HG03575 (cell line): ENCODE measurements at regions not wholly inside any gene's neighbourhood (a gene's known extent, or its start where the extent isn't known, plus 50 kb on each side); places are given as distances from the start of the nearest gene placed in this dataset.
"Not testable (repeated sequence)": the region's sequence is repeated elsewhere in the genome, so short reads cannot be mapped to it uniquely, and the experiment has no call there.

Experiments
- ATAC-seq: cut with Tn5 transposase; IDR thresholded peaks from one replicate; pipeline ENCODE4 v1.9.1; 2021; ENCODE audit not compliant: unreplicated experiment, insufficient number of reproducible peaks, low FRiP score; ENCODE audit errors: extremely low read depth

GRCh38 chr2:15681089-15681885, 89.6 kb downstream of the DDX1 start:
- no peak for ATAC-seq

GRCh38 chr2:15682354-15682753, 90.7 kb downstream of the DDX1 start:
- no peak for ATAC-seq

DNA sequence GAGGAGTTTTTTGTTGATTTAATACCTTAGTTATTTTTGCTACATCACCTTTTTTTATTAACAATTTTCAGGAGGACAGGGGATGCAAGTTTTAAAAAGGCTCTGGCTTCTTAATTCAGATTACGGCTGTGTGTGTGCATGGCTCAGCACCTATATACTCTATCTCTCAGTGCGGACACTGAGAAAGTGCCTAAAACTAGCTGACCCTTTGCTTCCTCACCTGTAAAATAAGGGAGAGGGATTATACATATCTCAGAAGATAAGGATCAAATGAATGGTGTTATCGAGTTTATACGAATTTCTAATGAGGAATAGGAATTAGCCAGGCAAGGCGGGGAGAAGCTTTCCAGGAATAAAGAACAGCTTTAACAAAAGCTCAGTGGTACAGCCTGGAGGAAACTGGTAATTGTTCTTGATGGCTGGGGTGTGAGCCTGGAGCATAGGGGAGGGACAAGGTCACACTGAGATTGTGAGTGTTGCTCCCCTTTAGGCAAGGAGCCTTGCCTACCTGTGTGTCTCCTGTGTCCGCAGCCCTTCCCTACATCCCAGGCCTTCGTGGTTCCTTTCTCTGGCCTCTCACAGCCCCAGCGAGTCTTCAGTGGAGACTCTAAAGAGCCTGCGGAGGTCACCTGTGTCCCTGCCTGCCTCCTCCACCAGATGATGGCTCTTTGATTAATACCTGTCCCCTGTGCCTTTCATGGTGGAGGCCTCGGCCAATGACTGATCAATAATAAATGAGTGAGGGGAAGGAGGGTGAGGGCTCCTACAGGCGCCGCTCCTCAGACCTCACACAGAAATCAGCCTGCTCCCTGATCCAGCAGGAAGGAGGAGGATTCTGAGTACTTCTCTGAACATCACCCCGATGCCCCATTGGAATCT, 92.7 kb downstream of the DDX1 start:
- no peak for ATAC-seq

- ATAC-seq: no peak
Measured at GRCh38 chr2:15685143-15685542, 93.5 kb downstream of the DDX1 start.

DNA sequence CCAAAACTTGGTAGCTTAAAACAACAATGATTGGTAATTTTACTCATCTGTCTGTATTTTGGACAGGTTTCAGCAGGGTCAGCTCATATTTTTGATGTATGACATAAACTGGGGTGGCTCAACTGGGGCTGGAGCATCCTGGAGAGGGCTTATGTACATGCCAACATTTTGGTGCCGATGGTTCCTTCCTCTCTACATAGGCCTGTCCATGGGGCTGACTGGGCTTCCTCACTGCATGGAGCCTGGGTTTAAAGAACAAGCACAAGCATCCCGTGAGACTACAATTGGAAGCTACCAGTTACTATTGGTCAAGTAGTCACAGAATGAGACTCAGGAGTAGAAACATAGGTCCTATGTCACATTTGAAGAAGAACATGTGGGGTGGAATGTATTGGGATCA, 95.0 kb downstream of the DDX1 start:
- no peak for ATAC-seq

GRCh38 chr2:15687243-15687642, 95.6 kb downstream of the DDX1 start:
- no peak for ATAC-seq

DNA sequence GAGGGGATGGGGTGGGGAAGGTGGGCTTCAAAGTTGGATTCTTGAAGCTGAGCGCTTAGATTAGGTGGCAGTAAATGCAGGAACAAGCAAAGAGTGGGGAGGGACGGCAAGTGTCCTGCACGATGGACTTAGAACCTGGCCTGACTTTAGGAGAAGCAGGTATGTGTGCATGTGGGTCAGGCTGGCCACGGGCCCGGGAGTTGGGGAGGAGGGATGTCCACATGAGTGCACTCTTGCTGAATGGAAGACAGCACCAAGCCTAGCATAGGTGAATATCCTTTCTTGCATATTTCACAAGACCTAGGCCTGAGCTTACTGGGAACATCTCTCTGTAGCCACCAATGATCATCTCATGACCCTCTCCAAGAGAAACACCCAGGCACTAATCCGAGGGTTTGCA, 96.1 kb downstream of the DDX1 start:
- ATAC-seq: no peak

DNA sequence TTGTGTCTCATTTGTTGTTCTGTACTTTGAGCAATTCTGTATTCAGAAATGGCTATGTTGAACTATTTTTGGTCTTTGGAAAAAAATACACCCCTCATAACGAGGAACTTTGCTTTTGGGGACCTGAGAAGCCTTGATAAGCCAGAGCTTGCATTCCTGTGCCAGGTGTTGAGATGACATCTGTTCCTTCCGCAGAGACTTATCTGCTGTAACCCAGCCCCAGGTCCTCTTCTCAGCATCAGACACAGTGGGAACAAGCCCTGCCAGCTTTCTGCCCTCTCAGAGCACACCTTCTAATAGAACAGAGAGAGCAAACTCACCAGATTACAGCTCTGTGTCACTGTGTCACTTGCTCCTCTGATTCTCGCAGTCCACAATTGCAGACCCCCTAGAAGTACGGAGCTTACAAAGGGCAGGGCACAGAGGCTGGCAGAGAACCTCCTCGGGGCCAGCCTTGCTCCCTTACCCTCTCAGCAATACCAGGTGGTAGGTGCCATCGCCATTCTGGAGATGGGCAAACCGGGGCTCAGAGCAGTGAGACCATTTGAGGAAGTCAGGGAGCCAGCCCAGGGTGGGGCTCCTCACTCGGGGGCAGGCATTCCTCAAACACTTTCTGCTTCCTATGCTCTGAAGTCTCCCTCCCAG, 97.4 kb downstream of the DDX1 start:
- ATAC-seq: no peak

- ATAC-seq: no peak
Measured at GRCh38 chr2:15689654-15690053, 98.0 kb downstream of the DDX1 start.

DNA sequence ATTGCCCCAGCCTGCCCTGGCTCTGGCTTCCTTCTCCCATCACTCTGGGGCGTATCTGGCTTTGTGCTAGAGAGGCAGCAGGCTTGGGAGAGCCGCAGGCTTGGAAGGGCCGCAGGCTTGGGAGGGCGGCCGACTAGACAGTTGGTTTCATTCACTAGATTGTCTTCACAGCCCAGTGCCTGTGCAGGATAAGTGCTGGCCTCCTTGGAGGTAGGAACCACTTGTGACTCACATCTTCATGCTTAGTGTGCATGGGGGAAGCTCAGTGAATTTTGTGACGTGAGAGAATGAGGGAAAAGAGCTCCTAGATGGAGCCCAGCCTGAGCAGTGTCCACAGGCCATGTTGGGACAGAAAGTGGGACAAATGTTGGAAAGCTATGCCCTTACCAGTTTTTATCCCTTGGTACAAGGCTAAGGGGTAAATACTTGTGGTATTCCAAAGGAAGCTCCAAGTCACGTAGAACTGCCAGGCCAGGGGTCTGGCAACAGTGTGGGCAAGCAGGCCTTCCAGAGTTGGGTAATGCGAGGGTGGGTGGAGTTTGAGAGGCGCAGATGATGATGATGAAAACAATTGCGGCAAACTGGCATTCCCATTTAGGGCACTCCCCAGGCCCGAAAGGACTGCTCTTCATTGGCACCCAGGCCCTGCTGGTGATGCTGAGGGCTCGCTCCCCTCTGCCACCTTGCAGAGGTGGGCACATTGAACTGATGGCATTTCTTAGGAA, 100.1 kb downstream of the DDX1 start:
- no peak for ATAC-seq

GRCh38 chr2:15692551-15693377, 101.1 kb downstream of the DDX1 start:
- no peak for ATAC-seq

GRCh38 chr2:15693382-15693781, 101.7 kb downstream of the DDX1 start:
- no peak for ATAC-seq

GRCh38 chr2:15693926-15694588, 102.4 kb downstream of the DDX1 start:
- no peak for ATAC-seq

- no peak for ATAC-seq
Measured at GRCh38 chr2:15694589-15694986, 102.9 kb downstream of the DDX1 start.

GRCh38 chr2:15695582-15696330, 104.1 kb downstream of the DDX1 start:
- ATAC-seq: no peak

- ATAC-seq: not testable (repeated sequence)
Measured at GRCh38 chr2:15696606-15697170, 105.0 kb downstream of the DDX1 start.

GRCh38 chr2:15700131-15700530, 108.5 kb downstream of the DDX1 start:
- no peak for ATAC-seq
